ENCODE measurements at regions not wholly inside any gene's neighbourhood (a gene's known extent, or its start where the extent isn't known, plus 50 kb on each side); places are given as distances from the start of the nearest gene placed in this dataset.
"Not testable (repeated sequence)": the region's sequence is repeated elsewhere in the genome, so short reads cannot be mapped to it uniquely, and the experiment has no call there.

GRCh38 chr2:49335546-49335945 lies 181.2 kb upstream of the FSHR start:
- H3K4me3 ChIP-seq (ENCODE audit: low read depth, low read length), result no peak overlapping the region
- TF ChIP-seq CTCF (conservative IDR thresholded peaks at IDR 0.05; ENCODE audit: low read depth, low read length), result no peak
- DNase-seq (ENCODE audit: low read depth), result no peak

GRCh38 chr2:49332415-49332814 lies 178.1 kb upstream of the FSHR start:
- TF ChIP-seq CTCF (conservative IDR thresholded peaks at IDR 0.05; ENCODE audit: low read depth, low read length), result peak; percentile 36
- no peak for DNase-seq (ENCODE audit: low read depth)
- H3K4me3 ChIP-seq (ENCODE audit: low read depth, low read length), result no peak overlapping the region

GRCh38 chr2:49318531-49318930 lies 164.2 kb upstream of the FSHR start:
- no peak overlapping the region for H3K4me3 ChIP-seq (ENCODE audit: low read depth, low read length)
- no peak for DNase-seq (ENCODE audit: low read depth)
- TF ChIP-seq CTCF (conservative IDR thresholded peaks at IDR 0.05; ENCODE audit: low read depth, low read length), result no peak

GRCh38 chr2:49309461-49309860 lies 155.1 kb upstream of the FSHR start:
- H3K4me3 ChIP-seq (ENCODE audit: low read depth, low read length), result no peak overlapping the region
- no peak for TF ChIP-seq CTCF (conservative IDR thresholded peaks at IDR 0.05; ENCODE audit: low read depth, low read length)

GRCh38 chr2:49306925-49307324 lies 152.6 kb upstream of the FSHR start:
- DNase-seq (ENCODE audit: low read depth), result peak; percentile 32
- H3K4me3 ChIP-seq (ENCODE audit: low read depth, low read length), result no peak overlapping the region
- TF ChIP-seq CTCF (conservative IDR thresholded peaks at IDR 0.05; ENCODE audit: low read depth, low read length), result no peak

More at GRCh38 chr2:49309461-49309860, 155.1 kb upstream of the FSHR start:
- DNase-seq (ENCODE audit: low read depth), result no peak

GRCh38 chr2:49298693-49299092 lies 144.4 kb upstream of the FSHR start:
- H3K4me3 ChIP-seq (ENCODE audit: low read depth, low read length); DNase-seq (ENCODE audit: low read depth): not testable (repeated sequence)

GRCh38 chr2:49298230-49298629 lies 143.9 kb upstream of the FSHR start:
- no peak for TF ChIP-seq CTCF (conservative IDR thresholded peaks at IDR 0.05; ENCODE audit: low read depth, low read length)

More at GRCh38 chr2:49298230-49298629, 143.9 kb upstream of the FSHR start:
- DNase-seq (ENCODE audit: low read depth), result no peak
- H3K4me3 ChIP-seq (ENCODE audit: low read depth, low read length), result no peak overlapping the region

Data from epithelial cell of proximal tubule (primary cell).